Fibroblast of pulmonary artery (primary cell): ENCODE measurements at regions not wholly inside any gene's neighbourhood (a gene's known extent, or its start where the extent isn't known, plus 50 kb on each side); places are given as distances from the start of the nearest gene placed in this dataset.

ENCODE experiments used
- DNase-seq: peaks from one replicate; pipeline ENCODE4 v3.0.0-alpha.2; 2010; ENCODE audit warnings: low read depth
- H3K4me3 ChIP-seq: replicated peaks from 2 replicates; pipeline ENCODE4 v1.5.1; 2011; ENCODE audit warnings: low read depth, mild to moderate bottlenecking, control low read depth, low read length, moderate library complexity
- CTCF ChIP-seq: IDR thresholded peaks from 2 replicates; pipeline ENCODE4 v1.5.1; 2011; ENCODE audit warnings: mild to moderate bottlenecking, control low read depth, low read length, inconsistent platforms; ENCODE audit errors: missing control alignments

GRCh38 chrX:30504309-30504708, 73.3 kb downstream of the TASL start:
- DNase-seq: peak; percentile 60
- H3K4me3 ChIP-seq: no peak overlapping the region
- TF ChIP-seq CTCF: peak; percentile 41

GRCh38 chrX:30495468-30495867, 82.1 kb downstream of the TASL start:
- H3K4me3 ChIP-seq: no peak overlapping the region
- DNase-seq: no peak
- no peak for TF ChIP-seq CTCF

- TF ChIP-seq CTCF: no peak
- DNase-seq: no peak
- H3K4me3 ChIP-seq: no peak overlapping the region
Measured at GRCh38 chrX:30493348-30493747, 84.2 kb downstream of the TASL start.

- no peak overlapping the region for H3K4me3 ChIP-seq
- no peak for DNase-seq
- no peak for TF ChIP-seq CTCF
Measured at GRCh38 chrX:30489323-30489722, 88.2 kb downstream of the TASL start.

- DNase-seq: peak; percentile 24
- peak; percentile 22 for TF ChIP-seq CTCF
- H3K4me3 ChIP-seq: no peak overlapping the region
Measured at GRCh38 chrX:30488092-30488491, 89.5 kb downstream of the TASL start.

GRCh38 chrX:30483996-30484395, 93.6 kb downstream of the TASL start:
- no peak for DNase-seq
- no peak for TF ChIP-seq CTCF
- H3K4me3 ChIP-seq: no peak overlapping the region

GRCh38 chrX:30468471-30468870, 109.1 kb downstream of the TASL start:
- TF ChIP-seq CTCF: no peak
- peak; percentile 13 for DNase-seq
- no peak overlapping the region for H3K4me3 ChIP-seq
